Keratinocyte (primary cell): ENCODE measurements at regions not wholly inside any gene's neighbourhood (a gene's known extent, or its start where the extent isn't known, plus 50 kb on each side); places are given as distances from the start of the nearest gene placed in this dataset.

Experiments
- DNase-seq: peaks from one replicate; pipeline ENCODE4 v3.0.0-alpha.2; 2011; ENCODE audit warnings: low read depth, missing footprints, low spot score
- FAIRE-seq: peaks from 2 replicates; lab custom pipeline; 2011; peaks lifted over from hg19 to GRCh38; lab: Jason Lieb, UNC
- H2AFZ ChIP-seq: 2 replicates; pipeline ENCODE4 v1.6.0; 2012; ENCODE audit warnings: low read length, control low read depth, inconsistent platforms; ENCODE audit not compliant: control insufficient read depth
- H3K27ac ChIP-seq: 2 replicates; pipeline ENCODE4 v1.5.1; 2011; ENCODE audit warnings: low read length; ENCODE audit not compliant: control insufficient read depth, insufficient read depth
- H3K27me3 ChIP-seq: 3 replicates; pipeline ENCODE4 v1.6.0; 2011; ENCODE audit warnings: low read length; ENCODE audit not compliant: control insufficient read depth, insufficient read depth; ENCODE audit errors: extremely low read depth
- H3K36me3 ChIP-seq, 2 experiments: 2 replicates in 1 of 2; 3 replicates in 1 of 2; pipeline ENCODE4 v1.5.1; 2011; ENCODE audit warnings: low read length in 2 of 2, mild to moderate bottlenecking in 1 of 2; ENCODE audit not compliant: control insufficient read depth in 2 of 2, insufficient read depth in 2 of 2; ENCODE audit errors: extremely low read depth in 1 of 2
- H3K4me1 ChIP-seq: 3 replicates; pipeline ENCODE4 v1.5.1; 2011; ENCODE audit warnings: low read length; ENCODE audit not compliant: control insufficient read depth, insufficient read depth; ENCODE audit errors: extremely low read depth
- H3K4me2 ChIP-seq: 3 replicates; pipeline ENCODE4 v1.6.0; 2011; ENCODE audit warnings: low read depth, low read length; ENCODE audit not compliant: control insufficient read depth, insufficient read depth; ENCODE audit errors: extremely low read depth
- H3K4me3 ChIP-seq, 3 experiments: fragments of 200-600 bp in 1 of 3; sonication (generic) in 1 of 3; 2 replicates in 2 of 3; 3 replicates in 1 of 3; pipeline ENCODE4 v1.5.1; 2011 to 2016; ENCODE audit warnings: low read length in 3 of 3, mild to moderate bottlenecking in 3 of 3, control low read depth in 2 of 3, inconsistent platforms in 1 of 3, low read depth in 1 of 3, mixed read lengths in 1 of 3, mixed run types in 1 of 3, moderate library complexity in 1 of 3; ENCODE audit not compliant: control insufficient read depth in 2 of 3, insufficient read depth in 2 of 3; ENCODE audit errors: extremely low read depth in 1 of 3
- H3K79me2 ChIP-seq: 2 replicates; pipeline ENCODE4 v1.6.0; 2012; ENCODE audit warnings: low read length; ENCODE audit not compliant: control insufficient read depth, insufficient read depth
- H3K9ac ChIP-seq: 3 replicates; pipeline ENCODE4 v1.6.0; 2011; ENCODE audit warnings: low read length; ENCODE audit not compliant: control insufficient read depth, insufficient read depth; ENCODE audit errors: extremely low read depth
- H3K9me1 ChIP-seq: 3 replicates; pipeline ENCODE4 v1.6.0; 2011; ENCODE audit warnings: low read length; ENCODE audit not compliant: control insufficient read depth, insufficient read depth; ENCODE audit errors: extremely low read depth
- H3K9me3 ChIP-seq: 2 replicates; pipeline ENCODE4 v1.5.1; 2012; ENCODE audit warnings: low read depth, low read length; ENCODE audit not compliant: control insufficient read depth
- H4K20me1 ChIP-seq: 3 replicates; pipeline ENCODE4 v1.6.0; 2011; ENCODE audit warnings: low read length; ENCODE audit not compliant: control insufficient read depth, insufficient read depth; ENCODE audit errors: extremely low read depth
- EZH2 ChIP-seq: IDR thresholded peaks from one replicate; pipeline ENCODE4 v1.6.1; 2012; ENCODE audit warnings: inconsistent platforms, mild to moderate bottlenecking, low read length, moderate library complexity
- dilution Hi-C: fragments of 300-500 bp; cut with MboI; formaldehyde crosslinking; loops from one replicate; pipeline ENCODE4 v1.7.0; 2020; ENCODE audit warnings: low sequenced_read_pairs; ENCODE audit not compliant: extremely low pct_ligation_motif_present
- TF ChIP-seq, protein P1 (sequence below), 3 experiments: IDR thresholded peaks in 1 of 3; conservative IDR thresholded peaks in 1 of 3; optimal IDR thresholded peaks in 1 of 3; 2 replicates in 2 of 3; 3 replicates in 1 of 3; pipeline versions ENCODE3 to v1.5.1; 2011; ENCODE audit warnings: low read length in 3 of 3, mild to moderate bottlenecking in 3 of 3, moderate library complexity in 2 of 3, control low read depth in 1 of 3, inconsistent platforms in 1 of 3; ENCODE audit not compliant: insufficient read depth in 2 of 3; ENCODE audit errors: extremely low read depth in 1 of 3

DNA sequence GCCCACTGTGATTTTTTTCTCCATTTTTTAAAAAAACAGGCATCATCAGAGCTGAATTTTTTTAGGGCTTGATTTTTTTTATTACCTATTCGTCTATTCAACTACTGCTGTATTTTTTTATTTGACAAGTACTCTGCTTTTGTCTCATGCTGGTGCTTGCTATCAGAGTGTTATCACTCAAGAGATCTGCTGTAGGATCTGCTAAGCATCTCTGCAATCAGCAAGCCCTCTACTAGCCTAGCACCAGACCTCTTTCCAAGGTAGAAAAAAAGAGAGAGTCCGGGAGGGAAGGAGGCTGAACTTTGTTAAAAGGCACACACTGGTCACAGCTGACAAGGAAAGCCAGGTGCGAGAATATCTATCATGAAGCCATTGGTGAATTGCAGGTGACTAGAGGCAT is 413.8 kb upstream of the CCNH start:
- Histone ChIP-seq H3K4me2 (no peak overlapping the region), H3K36me3 (no peaks in the 10 kb centered on the region), H3K4me3 (no peak overlapping the region), H3K79me2 (no peaks in the 10 kb centered on the region), H4K20me1 (no peaks in the 10 kb centered on the region), H3K9ac (no peak overlapping the region), H3K9me3 (no peaks in the 10 kb centered on the region), H2AFZ (no peak overlapping the region), H3K4me1 (no peaks in the 10 kb centered on the region), H3K27ac (no peak overlapping the region), H3K9me1 (no peaks in the 10 kb centered on the region), H3K27me3 (no peaks in the 10 kb centered on the region)
- dilution Hi-C loops = no loop called here
- no peak for FAIRE-seq
- no peak for DNase-seq
- TF ChIP-seq EZH2 = no peak
- TF ChIP-seq, protein P1, sequence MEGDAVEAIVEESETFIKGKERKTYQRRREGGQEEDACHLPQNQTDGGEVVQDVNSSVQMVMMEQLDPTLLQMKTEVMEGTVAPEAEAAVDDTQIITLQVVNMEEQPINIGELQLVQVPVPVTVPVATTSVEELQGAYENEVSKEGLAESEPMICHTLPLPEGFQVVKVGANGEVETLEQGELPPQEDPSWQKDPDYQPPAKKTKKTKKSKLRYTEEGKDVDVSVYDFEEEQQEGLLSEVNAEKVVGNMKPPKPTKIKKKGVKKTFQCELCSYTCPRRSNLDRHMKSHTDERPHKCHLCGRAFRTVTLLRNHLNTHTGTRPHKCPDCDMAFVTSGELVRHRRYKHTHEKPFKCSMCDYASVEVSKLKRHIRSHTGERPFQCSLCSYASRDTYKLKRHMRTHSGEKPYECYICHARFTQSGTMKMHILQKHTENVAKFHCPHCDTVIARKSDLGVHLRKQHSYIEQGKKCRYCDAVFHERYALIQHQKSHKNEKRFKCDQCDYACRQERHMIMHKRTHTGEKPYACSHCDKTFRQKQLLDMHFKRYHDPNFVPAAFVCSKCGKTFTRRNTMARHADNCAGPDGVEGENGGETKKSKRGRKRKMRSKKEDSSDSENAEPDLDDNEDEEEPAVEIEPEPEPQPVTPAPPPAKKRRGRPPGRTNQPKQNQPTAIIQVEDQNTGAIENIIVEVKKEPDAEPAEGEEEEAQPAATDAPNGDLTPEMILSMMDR (optimal IDR thresholded peaks at IDR 0.05 in 1 of 3, IDR thresholded peaks at IDR 0.05 in 1 of 3, conservative IDR thresholded peaks at IDR 0.05 in 1 of 3; ENCODE audit: extremely low read depth in 1 of 3, insufficient read depth in 2 of 3, low read length in 3 of 3) = no peak

- H3K4me2 ChIP-seq = no peak overlapping the region
- dilution Hi-C loops = no loop called here
Observed at GRCh38 chr5:87825583-87825982, 412.9 kb upstream of the CCNH start.

More at GRCh38 chr5:87825583-87825982, 412.9 kb upstream of the CCNH start:
- H3K9ac ChIP-seq = no peak overlapping the region
- no peaks in the 10 kb centered on the region for H3K36me3 ChIP-seq
- H3K4me1 ChIP-seq = no peaks in the 10 kb centered on the region
- no peak overlapping the region for H3K27ac ChIP-seq
- H3K9me3 ChIP-seq = no peaks in the 10 kb centered on the region
- FAIRE-seq = no peak
- TF ChIP-seq EZH2 = no peak
- TF ChIP-seq, protein P1 (optimal IDR thresholded peaks at IDR 0.05 in 1 of 3, IDR thresholded peaks at IDR 0.05 in 1 of 3, conservative IDR thresholded peaks at IDR 0.05 in 1 of 3; ENCODE audit: extremely low read depth in 1 of 3, insufficient read depth in 2 of 3, low read length in 3 of 3) = no peak
- no peaks in the 10 kb centered on the region for H3K9me1 ChIP-seq
- no peak for DNase-seq
- no peaks in the 10 kb centered on the region for H3K27me3 ChIP-seq
- no peak overlapping the region for H2AFZ ChIP-seq
- H4K20me1 ChIP-seq = no peaks in the 10 kb centered on the region
- no peaks in the 10 kb centered on the region for H3K79me2 ChIP-seq
- no peak overlapping the region for H3K4me3 ChIP-seq
